OCI-LY7 (cell line): ENCODE measurements at regions not wholly inside any gene's neighbourhood (a gene's known extent, or its start where the extent isn't known, plus 50 kb on each side); places are given as distances from the start of the nearest gene placed in this dataset.

Source experiments
- BruUV-seq: library from RNA; stranded (reverse); fragments of 400-500 nt; replicated peaks from 2 replicates; lab custom pipeline; 2021; lab: Mats Ljungman, UMichigan
- CTCF ChIA-PET: fragments of 300-600 bp; sonication (Branson Sonifier 250); formaldehyde crosslinking; loops from one replicate; lab custom pipeline; 2022; ENCODE audit warnings: antibody characterized with exemption; ENCODE audit not compliant: unreplicated experiment; lab: Charles Lee
- POLR2A ChIA-PET: fragments of 300-600 bp; sonication (Branson Sonifier 250); formaldehyde crosslinking; loops from one replicate; lab custom pipeline; 2022; ENCODE audit warnings: antibody characterized with exemption; lab: Charles Lee
- DNase-seq: peaks from one replicate; pipeline ENCODE4 v3.0.0-alpha.2; 2015; ENCODE audit warnings: low spot score
- H2AFZ ChIP-seq: fragments of 200-600 bp; sonication (generic), shearing (Covaris generic); 2 replicates; pipeline ENCODE4 v1.6.1; 2014; ENCODE audit warnings: mild to moderate bottlenecking, antibody characterized with exemption, low read length, moderate library complexity
- H3K27ac ChIP-seq: fragments of 200-600 bp; sonication (generic); 2 replicates; pipeline ENCODE4 v1.5.1; 2014; ENCODE audit warnings: mixed run types, low read depth, mild to moderate bottlenecking, moderate library complexity, low read length, inconsistent platforms; ENCODE audit not compliant: poor library complexity, severe bottlenecking
- H3K36me3 ChIP-seq: fragments of 200-600 bp; sonication (generic); 2 replicates; pipeline ENCODE4 v1.6.1; 2014; ENCODE audit warnings: mild to moderate bottlenecking, antibody characterized with exemption, low read length, moderate library complexity, mixed read lengths; ENCODE audit not compliant: insufficient read depth
- H3K4me1 ChIP-seq: fragments of 200-600 bp; sonication (generic); 2 replicates; pipeline ENCODE4 v1.5.1; 2014; ENCODE audit warnings: mild to moderate bottlenecking, low read length; ENCODE audit not compliant: insufficient read depth, poor library complexity, severe bottlenecking
- H3K4me2 ChIP-seq: fragments of 200-600 bp; sonication (generic); 2 replicates; pipeline ENCODE4 v1.6.1; 2014; ENCODE audit warnings: mild to moderate bottlenecking, low read length
- H3K4me3 ChIP-seq: fragments of 200-600 bp; sonication (generic); 2 replicates; pipeline ENCODE4 v1.5.1; 2014; ENCODE audit warnings: mild to moderate bottlenecking, low read depth, low read length; ENCODE audit not compliant: poor library complexity, severe bottlenecking
- H3K79me2 ChIP-seq: fragments of 200-600 bp; sonication (generic); 2 replicates; pipeline ENCODE4 v1.6.1; 2016; ENCODE audit warnings: low read depth, mild to moderate bottlenecking, low read length, moderate library complexity, mixed read lengths; ENCODE audit not compliant: insufficient read depth
- H3K9me2 ChIP-seq: fragments of 200-600 bp; sonication (generic); 2 replicates; pipeline ENCODE4 v1.6.1; 2016; ENCODE audit warnings: mild to moderate bottlenecking, low read length, mixed read lengths; ENCODE audit not compliant: insufficient read depth
- H3K9me3 ChIP-seq: fragments of 200-600 bp; sonication (generic); 2 replicates; pipeline ENCODE4 v1.6.1; 2014; ENCODE audit warnings: mild to moderate bottlenecking, mixed run types, low read length, mixed read lengths
- H4K20me1 ChIP-seq: fragments of 200-600 bp; sonication (generic); 2 replicates; pipeline ENCODE4 v1.6.1; 2014; ENCODE audit warnings: mild to moderate bottlenecking, antibody characterized with exemption, low read length, moderate library complexity, mixed read lengths; ENCODE audit not compliant: insufficient read depth
- CTCF ChIP-seq: fragments of 200-600 bp; sonication (generic); conservative IDR thresholded peaks from 2 replicates; pipeline ENCODE4 v1.5.1; 2014; ENCODE audit warnings: mild to moderate bottlenecking, antibody characterized with exemption, low read length, moderate library complexity, mixed read lengths
- EZH2phosphoT487 ChIP-seq: fragments of 200-600 bp; sonication (generic); IDR thresholded peaks from 2 replicates; pipeline ENCODE4 v1.6.1; 2018; ENCODE audit warnings: low read depth, borderline replicate concordance, mild to moderate bottlenecking, mixed run types, antibody characterized with exemption, low read length, moderate library complexity, mixed read lengths
- intact Hi-C: fragments of 100-400 bp; cut with micrococcal nuclease; formaldehyde crosslinking; loops from one replicate; pipeline ENCODE4 v1.10.0; 2022; ENCODE audit not compliant: unreplicated experiment

GRCh38 chr7:81180573-81180972 is 261.7 kb upstream of the SEMA3C start:
- Histone ChIP-seq H3K4me2 (no peak overlapping the region), H3K79me2 (no peaks in the 10 kb centered on the region), H3K36me3 (no peaks in the 10 kb centered on the region), H4K20me1 (no peaks in the 10 kb centered on the region), H3K4me3 (no peak overlapping the region), H3K4me1 (no peaks in the 10 kb centered on the region), H3K27ac (no peak overlapping the region), H3K9me2 (no peaks in the 10 kb centered on the region), H3K9me3 (no peaks in the 10 kb centered on the region), H2AFZ (no peak overlapping the region)
- ChIA-PET CTCF (no interaction called here), POLR2A (no interaction called here)
- DNase-seq = no peak
- intact Hi-C loops = no loop called here
- TF ChIP-seq CTCF (no peak), EZH2phosphoT487 (no peak)
- no TSS peak for BruUV-seq

DNA sequence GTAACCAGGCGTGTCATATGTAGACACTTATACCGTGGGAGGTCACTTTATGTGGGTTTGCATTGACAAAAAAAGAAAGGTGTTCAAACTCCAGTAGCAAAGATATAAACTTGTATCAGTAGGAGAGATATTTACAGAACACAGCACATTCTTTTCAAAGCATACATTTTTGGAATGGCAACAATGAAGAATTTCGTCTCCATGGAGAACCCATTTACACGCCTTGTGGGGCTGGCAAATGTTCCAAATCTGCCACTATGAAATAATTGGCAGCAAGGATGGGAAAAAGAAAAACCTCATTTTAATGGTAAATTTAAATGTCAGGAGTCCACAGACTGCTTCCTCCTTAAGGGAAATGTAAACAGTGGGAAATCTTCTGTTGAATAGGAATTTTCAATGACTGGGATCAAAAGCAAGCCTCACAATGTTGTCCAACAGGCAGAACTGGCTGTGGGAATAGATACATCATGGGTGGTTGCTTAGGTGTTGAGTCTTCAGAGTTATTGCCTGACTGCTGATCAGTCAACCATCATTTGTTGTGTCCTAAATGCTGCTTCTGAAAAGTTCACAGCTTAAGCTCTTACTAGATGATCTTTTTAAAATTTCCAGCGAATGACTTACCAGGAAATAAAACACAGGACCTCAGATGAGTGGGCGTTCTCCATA is 256.6 kb upstream of the SEMA3C start:
- H3K36me3 ChIP-seq = no peaks in the 10 kb centered on the region
- intact Hi-C loops = no loop called here

More for the DNA sequence above, 256.6 kb upstream of the SEMA3C start:
- no peaks in the 10 kb centered on the region for H3K4me1 ChIP-seq
- H3K27ac ChIP-seq = no peak overlapping the region
- no peaks in the 10 kb centered on the region for H3K79me2 ChIP-seq
- TF ChIP-seq EZH2phosphoT487 (no peak), CTCF (no peak)
- ChIA-PET POLR2A (interaction anchor here (0.7 kb wide), 1 partner anchor 25 kb away, joined by 3 read pairs; no protein-coding TSS in a partner anchor), CTCF (no interaction called here)
- no TSS peak for BruUV-seq
- H4K20me1 ChIP-seq = no peaks in the 10 kb centered on the region
- H3K9me3 ChIP-seq = no peaks in the 10 kb centered on the region
- no peaks in the 10 kb centered on the region for H3K9me2 ChIP-seq
- DNase-seq = no peak
- H2AFZ ChIP-seq = no peak overlapping the region
- no peak overlapping the region for H3K4me3 ChIP-seq
- no peak overlapping the region for H3K4me2 ChIP-seq
